ENCODE measurements at regions not wholly inside any gene's neighbourhood (a gene's known extent, or its start where the extent isn't known, plus 50 kb on each side); places are given as distances from the start of the nearest gene placed in this dataset.

DNA sequence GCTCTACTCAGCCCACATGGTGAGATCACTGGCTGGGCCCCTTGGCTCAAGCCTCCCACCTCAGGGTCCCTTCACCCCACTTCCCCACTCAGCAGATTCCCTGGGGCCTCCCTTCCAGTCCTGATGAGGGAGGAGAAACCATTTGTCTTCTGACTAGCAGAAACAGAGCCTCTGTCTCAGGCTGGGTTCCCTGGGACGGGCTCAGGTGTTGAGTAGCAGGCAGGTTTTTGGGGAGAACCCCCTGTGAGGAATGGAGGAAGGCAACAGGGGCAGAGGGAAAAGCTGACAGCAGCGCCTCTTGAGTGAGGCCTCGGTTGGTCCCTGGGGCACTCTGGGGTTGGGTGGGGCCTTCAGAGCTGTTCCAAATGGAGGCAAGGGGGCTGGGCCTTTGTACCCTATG, 452.2 kb downstream of the TSHZ3 start:
- TF ChIP-seq, protein P1, sequence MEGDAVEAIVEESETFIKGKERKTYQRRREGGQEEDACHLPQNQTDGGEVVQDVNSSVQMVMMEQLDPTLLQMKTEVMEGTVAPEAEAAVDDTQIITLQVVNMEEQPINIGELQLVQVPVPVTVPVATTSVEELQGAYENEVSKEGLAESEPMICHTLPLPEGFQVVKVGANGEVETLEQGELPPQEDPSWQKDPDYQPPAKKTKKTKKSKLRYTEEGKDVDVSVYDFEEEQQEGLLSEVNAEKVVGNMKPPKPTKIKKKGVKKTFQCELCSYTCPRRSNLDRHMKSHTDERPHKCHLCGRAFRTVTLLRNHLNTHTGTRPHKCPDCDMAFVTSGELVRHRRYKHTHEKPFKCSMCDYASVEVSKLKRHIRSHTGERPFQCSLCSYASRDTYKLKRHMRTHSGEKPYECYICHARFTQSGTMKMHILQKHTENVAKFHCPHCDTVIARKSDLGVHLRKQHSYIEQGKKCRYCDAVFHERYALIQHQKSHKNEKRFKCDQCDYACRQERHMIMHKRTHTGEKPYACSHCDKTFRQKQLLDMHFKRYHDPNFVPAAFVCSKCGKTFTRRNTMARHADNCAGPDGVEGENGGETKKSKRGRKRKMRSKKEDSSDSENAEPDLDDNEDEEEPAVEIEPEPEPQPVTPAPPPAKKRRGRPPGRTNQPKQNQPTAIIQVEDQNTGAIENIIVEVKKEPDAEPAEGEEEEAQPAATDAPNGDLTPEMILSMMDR (IDR thresholded peaks at IDR 0.05), result no peak
- TF ChIP-seq POLR2A (IDR thresholded peaks at IDR 0.05), result no peak
